A549 (cell line): ENCODE measurements at regions not wholly inside any gene's neighbourhood (a gene's known extent, or its start where the extent isn't known, plus 50 kb on each side); places are given as distances from the start of the nearest gene placed in this dataset.

ENCODE experiments used
- CTCF ChIP-seq: fragments of >200 bp; sonication (Bioruptor Twin); formaldehyde crosslinking; IDR thresholded peaks from 3 replicates; pipeline ENCODE4 v1.5.1; 2016
- PBX3 ChIP-seq: IDR thresholded peaks from 2 replicates; pipeline ENCODE4 v1.6.1; 2012
- RAD21 ChIP-seq, 2 experiments: fragments of >200 bp in 1 of 2; sonication (Bioruptor Twin) in 1 of 2; formaldehyde crosslinking in 1 of 2; IDR thresholded peaks in 1 of 2; conservative IDR thresholded peaks in 1 of 2; 2 replicates in 1 of 2; 3 replicates in 1 of 2; pipeline ENCODE4 v1.6.1; 2012 to 2018; ENCODE audit warnings: inconsistent platforms in 1 of 2
- RARB ChIP-seq: fragments of 250-450 bp; sonication (Bioruptor Pico); IDR thresholded peaks from 2 replicates; pipeline ENCODE4 v1.8.0; 2021; ENCODE audit warnings: mild to moderate bottlenecking, moderate library complexity
- USF2 ChIP-seq: fragments of 450-650 bp; IDR thresholded peaks from 2 replicates; pipeline ENCODE4 v1.6.1; 2014; ENCODE audit warnings: antibody characterized with exemption

GRCh38 chr21:15359251-15359650, 294.5 kb upstream of the NRIP1 start:
- TF ChIP-seq CTCF (no peak), RAD21 (conservative IDR thresholded peaks at IDR 0.05 in 1 of 2, IDR thresholded peaks at IDR 0.05 in 1 of 2) (no peak), RARB (CRISPR knock-in tag) (no peak), PBX3 (no peak), USF2 (no peak)
